GM06990 (cell line): ENCODE measurements at regions not wholly inside any gene's neighbourhood (a gene's known extent, or its start where the extent isn't known, plus 50 kb on each side); places are given as distances from the start of the nearest gene placed in this dataset.

ENCODE experiments used
- DNase-seq: peaks from one replicate; pipeline ENCODE4 v3.0.0-alpha.2; 2011; ENCODE audit not compliant: insufficient read length; ENCODE audit errors: extremely low read depth
- H3K27me3 ChIP-seq: replicated peaks from 2 replicates; pipeline ENCODE4 v1.6.0; 2011; ENCODE audit warnings: low read length; ENCODE audit not compliant: control insufficient read depth, insufficient read depth
- H3K36me3 ChIP-seq: 2 replicates; pipeline ENCODE4 v1.5.1; 2011; ENCODE audit warnings: low read length; ENCODE audit not compliant: control insufficient read depth, insufficient read depth
- H3K4me3 ChIP-seq: replicated peaks from 2 replicates; pipeline ENCODE4 v1.5.1; 2011; ENCODE audit warnings: low read depth, mild to moderate bottlenecking, control low read depth, low read length
- CTCF ChIP-seq: IDR thresholded peaks from 2 replicates; pipeline ENCODE4 v1.5.1; 2011; ENCODE audit warnings: low read length, control low read depth, mild to moderate bottlenecking, inconsistent platforms; ENCODE audit not compliant: insufficient read depth, poor library complexity, severe bottlenecking

GRCh38 chr4:144903953-144904711 lies 193.9 kb downstream of the ANAPC10 start:
- no peak for DNase-seq
- TF ChIP-seq CTCF = no peak
- H3K4me3 ChIP-seq = no peak overlapping the region
- no peaks in the 10 kb centered on the region for H3K27me3 ChIP-seq
- H3K36me3 ChIP-seq = no peaks in the 10 kb centered on the region

GRCh38 chr4:144905286-144905685 lies 192.7 kb downstream of the ANAPC10 start:
- no peak for DNase-seq
- no peak overlapping the region for H3K4me3 ChIP-seq
- no peaks in the 10 kb centered on the region for H3K27me3 ChIP-seq
- no peak for TF ChIP-seq CTCF
- H3K36me3 ChIP-seq = no peaks in the 10 kb centered on the region

- no peak overlapping the region for H3K4me3 ChIP-seq
- TF ChIP-seq CTCF = no peak
- no peaks in the 10 kb centered on the region for H3K36me3 ChIP-seq
- no peaks in the 10 kb centered on the region for H3K27me3 ChIP-seq
- peak; percentile 19 for DNase-seq
These were observed 191.6 kb downstream of the ANAPC10 start for GRCh38 chr4:144906181-144906925.

GRCh38 chr4:144910723-144911122 lies 187.3 kb downstream of the ANAPC10 start:
- TF ChIP-seq CTCF = no peak
- H3K27me3 ChIP-seq = no peaks in the 10 kb centered on the region
- no peaks in the 10 kb centered on the region for H3K36me3 ChIP-seq
- DNase-seq = no peak
- no peak overlapping the region for H3K4me3 ChIP-seq
